GM18909 (cell line): ENCODE measurements at regions not wholly inside any gene's neighbourhood (a gene's known extent, or its start where the extent isn't known, plus 50 kb on each side); places are given as distances from the start of the nearest gene placed in this dataset.

Experiments used
- ATAC-seq: cut with Tn5 transposase; IDR thresholded peaks from one replicate; pipeline ENCODE4 v1.9.1; 2021; ENCODE audit warnings: mild to moderate bottlenecking; ENCODE audit not compliant: unreplicated experiment, poor library complexity

- ATAC-seq: no peak
Measured at GRCh38 chr16:51757505-51757904, 606.4 kb upstream of the SALL1 start.

- ATAC-seq: no peak
Measured at GRCh38 chr16:51757124-51757470, 606.0 kb upstream of the SALL1 start.

- no peak for ATAC-seq
Measured at GRCh38 chr16:51756447-51757123, 605.5 kb upstream of the SALL1 start.

GRCh38 chr16:51755577-51756355 lies 604.7 kb upstream of the SALL1 start:
- no peak for ATAC-seq

GRCh38 chr16:51755039-51755501 lies 604.0 kb upstream of the SALL1 start:
- ATAC-seq: no peak

- ATAC-seq: no peak
Measured at GRCh38 chr16:51753467-51754127, 602.5 kb upstream of the SALL1 start.

GRCh38 chr16:51752438-51752995 lies 601.4 kb upstream of the SALL1 start:
- no peak for ATAC-seq

GRCh38 chr16:51747329-51747728 lies 596.3 kb upstream of the SALL1 start:
- no peak for ATAC-seq

- ATAC-seq: no peak
Measured at GRCh38 chr16:51734220-51734619, 583.1 kb upstream of the SALL1 start.

GRCh38 chr16:51733181-51733580 lies 582.1 kb upstream of the SALL1 start:
- ATAC-seq: no peak

GRCh38 chr16:51731160-51731559 lies 580.1 kb upstream of the SALL1 start:
- ATAC-seq: no peak

GRCh38 chr16:51723036-51723724 lies 572.1 kb upstream of the SALL1 start:
- ATAC-seq: no peak

GRCh38 chr16:51722467-51722866 lies 571.4 kb upstream of the SALL1 start:
- ATAC-seq: no peak

- ATAC-seq: no peak
Measured at GRCh38 chr16:51719376-51719775, 568.3 kb upstream of the SALL1 start.

- no peak for ATAC-seq
Measured at GRCh38 chr16:51716195-51716594, 565.1 kb upstream of the SALL1 start.

- no peak for ATAC-seq
Measured at GRCh38 chr16:51713502-51713901, 562.4 kb upstream of the SALL1 start.

- ATAC-seq: no peak
Measured at GRCh38 chr16:51710905-51711563, 560.0 kb upstream of the SALL1 start.

- ATAC-seq: no peak
Measured at GRCh38 chr16:51710186-51710585, 559.1 kb upstream of the SALL1 start.

GRCh38 chr16:51708861-51709260 lies 557.8 kb upstream of the SALL1 start:
- ATAC-seq: no peak

- ATAC-seq: no peak
Measured at GRCh38 chr16:51707666-51708065, 556.6 kb upstream of the SALL1 start.
